Activated B cell treated with CpG ODN at 0.5 μM for 24 hours (primary cell): ENCODE measurements at regions not wholly inside any gene's neighbourhood (a gene's known extent, or its start where the extent isn't known, plus 50 kb on each side); places are given as distances from the start of the nearest gene placed in this dataset.
"Not testable (repeated sequence)": the region's sequence is repeated elsewhere in the genome, so short reads cannot be mapped to it uniquely, and the experiment has no call there.

Source experiments
- ATAC-seq: fragments of 200-7000 bp; cut with Tn5 transposase; one replicate; pipeline ENCODE4 v1.10.0; 2021; ENCODE audit warnings: low read depth, mild to moderate bottlenecking, moderate library complexity
- CTCF ChIA-PET: fragments of 350-600 bp; sonication (Branson Sonifier 250); formaldehyde crosslinking; loops from one replicate; lab custom pipeline; 2021; ENCODE audit warnings: antibody characterized with exemption; lab: Charles Lee
- POLR2A ChIA-PET: fragments of 350-600 bp; sonication (Branson Sonifier 250); formaldehyde crosslinking; loops from one replicate; lab custom pipeline; 2021; ENCODE audit warnings: antibody characterized with exemption; lab: Charles Lee
- DNase-seq: peaks from one replicate; pipeline ENCODE4 v3.0.0; 2022
- H3K27ac Mint-ChIP-seq: one replicate; pipeline ENCODE4 v1.8.0; 2020; ENCODE audit warnings: mixed read lengths
- H3K27me3 Mint-ChIP-seq: one replicate; pipeline ENCODE4 v1.8.0; 2021; ENCODE audit warnings: mixed read lengths
- H3K36me3 Mint-ChIP-seq: one replicate; pipeline ENCODE4 v1.8.0; 2021; ENCODE audit warnings: low read depth, mixed read lengths
- H3K4me1 Mint-ChIP-seq: one replicate; pipeline ENCODE4 v1.8.0; 2021; ENCODE audit warnings: mixed read lengths
- H3K4me3 Mint-ChIP-seq: one replicate; pipeline ENCODE4 v1.8.0; 2020; ENCODE audit warnings: mild to moderate bottlenecking, mixed read lengths
- H3K9me3 Mint-ChIP-seq: one replicate; pipeline ENCODE4 v1.8.0; 2020; ENCODE audit warnings: mixed read lengths
- CTCF ChIP-seq: fragments of 200-600 bp; IDR thresholded peaks from one replicate; pipeline ENCODE4 v1.8.0; 2022; ENCODE audit warnings: antibody characterized with exemption, mild to moderate bottlenecking
- intact Hi-C: fragments of 100-400 bp; cut with micrococcal nuclease; formaldehyde crosslinking; loops from one replicate; pipeline ENCODE4 v1.15.1; 2024

- ATAC-seq, DNase-seq, H3K9me3 Mint-ChIP-seq, H3K4me3 Mint-ChIP-seq, intact Hi-C loops, H3K36me3 Mint-ChIP-seq, CTCF ChIA-PET, POLR2A ChIA-PET, H3K27me3 Mint-ChIP-seq, H3K27ac Mint-ChIP-seq: not testable (repeated sequence)
- H3K4me1 Mint-ChIP-seq, result peaks cover 11% of the 10 kb centered on the region
These were observed 191.8 kb downstream of the KLRB1 start for GRCh38 chr12:9415898-9416297.

GRCh38 chr12:9413862-9414261, 193.9 kb downstream of the KLRB1 start:
- peaks cover 11% of the 10 kb centered on the region for H3K4me1 Mint-ChIP-seq
- H3K4me3 Mint-ChIP-seq, H3K9me3 Mint-ChIP-seq, H3K27ac Mint-ChIP-seq, DNase-seq, H3K36me3 Mint-ChIP-seq, intact Hi-C loops, ATAC-seq, POLR2A ChIA-PET, H3K27me3 Mint-ChIP-seq, CTCF ChIA-PET: not testable (repeated sequence)

- intact Hi-C loops, H3K27ac Mint-ChIP-seq, H3K27me3 Mint-ChIP-seq, CTCF ChIA-PET, H3K9me3 Mint-ChIP-seq, POLR2A ChIA-PET, DNase-seq, H3K4me3 Mint-ChIP-seq, ATAC-seq, H3K36me3 Mint-ChIP-seq: not testable (repeated sequence)
- H3K4me1 Mint-ChIP-seq, result peaks cover 11% of the 10 kb centered on the region
These were observed 195.3 kb downstream of the KLRB1 start for GRCh38 chr12:9412459-9412858.

GRCh38 chr12:9411616-9412268, 196.0 kb downstream of the KLRB1 start:
- H3K4me3 Mint-ChIP-seq, result peak overlapping the region; percentile 39
- H3K27ac Mint-ChIP-seq, result peak overlapping the region; percentile 46
- DNase-seq, H3K9me3 Mint-ChIP-seq, intact Hi-C loops, H3K36me3 Mint-ChIP-seq, POLR2A ChIA-PET, CTCF ChIA-PET, H3K27me3 Mint-ChIP-seq: not testable (repeated sequence)
- ATAC-seq, result peak; percentile 80
- peaks cover 11% of the 10 kb centered on the region for H3K4me1 Mint-ChIP-seq

- ATAC-seq, CTCF ChIA-PET, H3K27me3 Mint-ChIP-seq, intact Hi-C loops, H3K4me3 Mint-ChIP-seq, H3K9me3 Mint-ChIP-seq, H3K36me3 Mint-ChIP-seq, DNase-seq, H3K27ac Mint-ChIP-seq, POLR2A ChIA-PET: not testable (repeated sequence)
- peaks cover 11% of the 10 kb centered on the region for H3K4me1 Mint-ChIP-seq
These were observed 199.2 kb upstream of the PZP start for GRCh38 chr12:9407425-9407748.

GRCh38 chr12:9406564-9407424, 198.6 kb upstream of the PZP start:
- no peaks in the 10 kb centered on the region for H3K9me3 Mint-ChIP-seq
- no peak overlapping the region for H3K27ac Mint-ChIP-seq
- DNase-seq (no peak), ATAC-seq (no peak)
- no peak overlapping the region for H3K4me3 Mint-ChIP-seq
- intact Hi-C loops, result no loop called here
- H3K36me3 Mint-ChIP-seq, result no peaks in the 10 kb centered on the region
- POLR2A ChIA-PET, result no interaction called here
- no peak for TF ChIP-seq CTCF
- H3K27me3 Mint-ChIP-seq, result no peaks in the 10 kb centered on the region
- H3K4me1 Mint-ChIP-seq, result peaks cover 5% of the 10 kb centered on the region
- CTCF ChIA-PET, result no interaction called here

- H3K36me3 Mint-ChIP-seq, result no peaks in the 10 kb centered on the region
- CTCF ChIA-PET, result no interaction called here
- POLR2A ChIA-PET, result no interaction called here
- no peak for ATAC-seq
- H3K27ac Mint-ChIP-seq, result no peak overlapping the region
- no peaks in the 10 kb centered on the region for H3K4me1 Mint-ChIP-seq
- TF ChIP-seq CTCF, result no peak
- DNase-seq, result no peak
- H3K27me3 Mint-ChIP-seq, result no peaks in the 10 kb centered on the region
- H3K4me3 Mint-ChIP-seq, result no peak overlapping the region
- no peaks in the 10 kb centered on the region for H3K9me3 Mint-ChIP-seq
- intact Hi-C loops, result no loop called here
These were observed 197.8 kb upstream of the PZP start for GRCh38 chr12:9405886-9406563.
